Right cardiac atrium (tissue), 5 donors: ENCODE measurements at regions not wholly inside any gene's neighbourhood (a gene's known extent, or its start where the extent isn't known, plus 50 kb on each side); places are given as distances from the start of the nearest gene placed in this dataset.

Experiments
- ATAC-seq, 2 donors: fragments of 200-7000 bp; cut with Tn5 transposase; one replicate each; pipeline versions ENCODE4 v1.8.0 to v1.9.1; 2020; ENCODE audit warnings: moderate library complexity in 2 of 2, mild to moderate bottlenecking in 1 of 2
- DNase-seq, 3 donors: peaks; one replicate each; pipeline ENCODE4 v3.0.0-alpha.2; 2020
- H3K27ac ChIP-seq: one replicate; pipeline ENCODE4 v1.5.1; 2013; ENCODE audit warnings: mild to moderate bottlenecking, low read length, control low read depth, moderate library complexity
- H3K27me3 ChIP-seq: one replicate; pipeline ENCODE4 v1.6.1; 2013; ENCODE audit not compliant: control insufficient read depth, insufficient read depth
- H3K4me1 ChIP-seq: one replicate; pipeline ENCODE4 v1.6.1; 2013; ENCODE audit warnings: low read length; ENCODE audit not compliant: control insufficient read depth, insufficient read depth
- H3K4me3 ChIP-seq: one replicate; pipeline ENCODE4 v1.5.1; 2013; ENCODE audit warnings: low read length, control low read depth
- H3K9me3 ChIP-seq: one replicate; pipeline ENCODE4 v1.6.1; 2013; ENCODE audit warnings: low read length; ENCODE audit not compliant: control insufficient read depth
- WGBS: extraction: QIAGEN DNeasy Blood & Tissue Kit; methylation state at CpG from one replicate; pipeline ENCODE4 v1.1.7; 2013; 5-methylcytosine and 5-hydroxymethylcytosine counted together
- intact Hi-C, 4 donors: fragments of 100-400 bp; cut with DNase I; formaldehyde crosslinking; loops; one replicate each; pipeline versions ENCODE4 v1.11.0 to v1.14.0; 2022 to 2023
- donor health status: healthy with polysubstance abuse.
- donor health status: DM: no; HTN: yes; CAD: no.
- donor health status: DM: no; HTN: no; CAD: no.
- donor health status: DM: no; HTN: yes; CAD: no; lungs with severe emphysema.
- donor health status: DM: yes; HTN: yes; CAD: no.

- Histone ChIP-seq H3K4me3 (no peak overlapping the region), H3K27me3 (no peaks in the 10 kb centered on the region), H3K9me3 (no peaks in the 10 kb centered on the region), H3K4me1 (no peaks in the 10 kb centered on the region), H3K27ac (no peak overlapping the region)
- no peak for ATAC-seq
- DNase-seq = no peak
- WGBS = 21% methylated on average over 3 of the region's 3 CpGs
- intact Hi-C loops = no loop called here
Measured at GRCh38 chr1:5273280-5274003, 619.0 kb downstream of the AJAP1 start.

GRCh38 chr1:5272325-5272724 lies 617.9 kb downstream of the AJAP1 start:
- ATAC-seq (no peak), DNase-seq (no peak)
- Histone ChIP-seq H3K27me3 (no peaks in the 10 kb centered on the region), H3K4me1 (no peaks in the 10 kb centered on the region), H3K9me3 (no peaks in the 10 kb centered on the region), H3K4me3 (no peak overlapping the region), H3K27ac (no peak overlapping the region)
- intact Hi-C loops = no loop called here
- WGBS = 85% methylated on average over 7 of the region's 7 CpGs

GRCh38 chr1:5271264-5271663 lies 616.9 kb downstream of the AJAP1 start:
- H3K27ac ChIP-seq = no peak overlapping the region
- no peak overlapping the region for H3K4me3 ChIP-seq
- WGBS = 51% methylated on average over 2 of the region's 2 CpGs
- no peaks in the 10 kb centered on the region for H3K9me3 ChIP-seq
- intact Hi-C loops = no loop called here
- ATAC-seq (peak in 1 of 2 donors; percentile 70), DNase-seq (no peak)
- no peaks in the 10 kb centered on the region for H3K4me1 ChIP-seq
- no peaks in the 10 kb centered on the region for H3K27me3 ChIP-seq

GRCh38 chr1:5269901-5270300 lies 615.5 kb downstream of the AJAP1 start:
- Histone ChIP-seq H3K27me3 (no peaks in the 10 kb centered on the region), H3K27ac (no peak overlapping the region), H3K4me3 (no peak overlapping the region), H3K4me1 (no peaks in the 10 kb centered on the region), H3K9me3 (no peaks in the 10 kb centered on the region)
- no peak for DNase-seq
- intact Hi-C loops = no loop called here
- no peak for ATAC-seq
- 91% methylated on average over 3 of the region's 3 CpGs for WGBS

GRCh38 chr1:5267603-5268235 lies 613.3 kb downstream of the AJAP1 start:
- ATAC-seq = peak in 1 of 2 donors; percentile 45
- intact Hi-C loops = no loop called here
- no peaks in the 10 kb centered on the region for H3K27me3 ChIP-seq
- H3K27ac ChIP-seq = no peak overlapping the region
- DNase-seq = no peak
- no peaks in the 10 kb centered on the region for H3K4me1 ChIP-seq
- no peak overlapping the region for H3K4me3 ChIP-seq
- H3K9me3 ChIP-seq = no peaks in the 10 kb centered on the region
- 41% methylated on average over 14 of the region's 14 CpGs for WGBS

- intact Hi-C loops = no loop called here
- H3K4me1 ChIP-seq = no peaks in the 10 kb centered on the region
- no peak overlapping the region for H3K4me3 ChIP-seq
- H3K9me3 ChIP-seq = no peaks in the 10 kb centered on the region
- 55% methylated on average over 14 of the region's 14 CpGs for WGBS
- DNase-seq (peak; percentile 31 to 72 (median 70)), ATAC-seq (peak; percentile 80 to 83)
- no peaks in the 10 kb centered on the region for H3K27me3 ChIP-seq
- H3K27ac ChIP-seq = no peak overlapping the region
Measured at GRCh38 chr1:5265438-5266075, 611.1 kb downstream of the AJAP1 start.

- Histone ChIP-seq H3K27me3 (no peaks in the 10 kb centered on the region), H3K4me3 (no peak overlapping the region), H3K27ac (no peak overlapping the region), H3K9me3 (no peaks in the 10 kb centered on the region), H3K4me1 (no peaks in the 10 kb centered on the region)
- 66% methylated on average over 6 of the region's 6 CpGs for WGBS
- no peak for DNase-seq
- no peak for ATAC-seq
- intact Hi-C loops = no loop called here
Measured at GRCh38 chr1:5264476-5264875, 610.1 kb downstream of the AJAP1 start.

GRCh38 chr1:5256793-5257192 lies 602.4 kb downstream of the AJAP1 start:
- DNase-seq = no peak
- Histone ChIP-seq H3K27me3 (no peaks in the 10 kb centered on the region), H3K27ac (no peak overlapping the region), H3K4me3 (no peak overlapping the region), H3K4me1 (no peaks in the 10 kb centered on the region), H3K9me3 (no peaks in the 10 kb centered on the region)
- 66% methylated on average over 2 of the region's 2 CpGs for WGBS
- no peak for ATAC-seq
- intact Hi-C loops = no loop called here

GRCh38 chr1:5254975-5255374 lies 600.6 kb downstream of the AJAP1 start:
- intact Hi-C loops = no loop called here
- ATAC-seq (peak in 1 of 2 donors; percentile 48), DNase-seq (no peak)
- Histone ChIP-seq H3K9me3 (no peaks in the 10 kb centered on the region), H3K4me3 (no peak overlapping the region), H3K27ac (no peak overlapping the region), H3K27me3 (no peaks in the 10 kb centered on the region), H3K4me1 (no peaks in the 10 kb centered on the region)
- WGBS = 80% methylated on average over 2 of the region's 2 CpGs

GRCh38 chr1:5254131-5254725 lies 599.8 kb downstream of the AJAP1 start:
- H3K27me3 ChIP-seq = no peaks in the 10 kb centered on the region
- H3K9me3 ChIP-seq = no peaks in the 10 kb centered on the region
- no peak overlapping the region for H3K4me3 ChIP-seq
- H3K27ac ChIP-seq = no peak overlapping the region
- ATAC-seq (no peak), DNase-seq (no peak)
- intact Hi-C loops = no loop called here
- WGBS = 81% methylated on average over 15 of the region's 15 CpGs
- H3K4me1 ChIP-seq = no peaks in the 10 kb centered on the region

GRCh38 chr1:5253036-5253435 lies 598.6 kb downstream of the AJAP1 start:
- H3K9me3 ChIP-seq = no peaks in the 10 kb centered on the region
- no peaks in the 10 kb centered on the region for H3K4me1 ChIP-seq
- H3K27me3 ChIP-seq = no peaks in the 10 kb centered on the region
- intact Hi-C loops = no loop called here
- no peak overlapping the region for H3K27ac ChIP-seq
- WGBS = 90% methylated on average over 5 of the region's 5 CpGs
- ATAC-seq (no peak), DNase-seq (no peak)
- no peak overlapping the region for H3K4me3 ChIP-seq
